Erythroblast (primary cell): ENCODE measurements at regions not wholly inside any gene's neighbourhood (a gene's known extent, or its start where the extent isn't known, plus 50 kb on each side); places are given as distances from the start of the nearest gene placed in this dataset.

Source experiments
- GATA1 ChIP-seq: IDR thresholded peaks from 2 replicates; pipeline ENCODE4 v1.6.1; 2011; ENCODE audit warnings: low read depth, mild to moderate bottlenecking, control low read depth, low read length, moderate library complexity
- POLR2A ChIP-seq: IDR thresholded peaks from 2 replicates; pipeline ENCODE4 v1.6.1; 2011; ENCODE audit warnings: mild to moderate bottlenecking, low read length

DNA sequence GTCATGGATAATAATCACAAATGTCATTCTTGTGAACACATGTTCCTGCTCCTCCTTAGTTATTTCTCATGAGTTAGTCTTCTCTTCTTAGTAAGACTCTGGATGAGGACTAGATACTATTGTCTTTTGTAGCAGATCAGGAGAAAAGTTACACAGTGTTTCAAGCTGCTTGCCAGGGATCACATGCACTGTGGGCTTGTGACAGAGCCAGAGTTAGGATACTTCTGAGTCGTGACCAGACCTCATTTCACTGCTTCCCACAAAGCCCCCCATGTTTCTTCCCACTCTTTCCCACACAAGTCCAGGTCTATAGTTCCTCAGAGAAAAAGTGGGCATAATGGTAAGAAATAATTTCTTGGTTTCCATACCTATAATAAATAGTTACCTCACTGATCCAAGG is 80.2 kb upstream of the LRATD1 start:
- TF ChIP-seq POLR2A (no peak), GATA1 (no peak)
